ENCODE measurements at regions not wholly inside any gene's neighbourhood (a gene's known extent, or its start where the extent isn't known, plus 50 kb on each side); places are given as distances from the start of the nearest gene placed in this dataset.

- H3K4me3 Mint-ChIP-seq (ENCODE audit: low read depth) = no peak overlapping the region
- H3K27me3 Mint-ChIP-seq = no peaks in the 10 kb centered on the region
- no peaks in the 10 kb centered on the region for H3K36me3 Mint-ChIP-seq (ENCODE audit: insufficient read depth)
- no peaks in the 10 kb centered on the region for H3K4me1 Mint-ChIP-seq (ENCODE audit: low read depth)
- TF ChIP-seq CTCF (IDR thresholded peaks at IDR 0.05; ENCODE audit: unreplicated experiment) = no peak
- H3K27ac Mint-ChIP-seq = no peak overlapping the region
- DNase-seq (ENCODE audit: low spot score, unreplicated experiment) = no peak
- H3K9me3 Mint-ChIP-seq (ENCODE audit: low read depth) = peaks cover 7% of the 10 kb centered on the region
Measured at GRCh38 chr2:129239141-129239540, 740.3 kb upstream of the RAB6C start.

- TF ChIP-seq CTCF (IDR thresholded peaks at IDR 0.05; ENCODE audit: unreplicated experiment) = no peak
- no peak for DNase-seq (ENCODE audit: low spot score, unreplicated experiment)
- no peaks in the 10 kb centered on the region for H3K36me3 Mint-ChIP-seq (ENCODE audit: insufficient read depth)
- H3K9me3 Mint-ChIP-seq (ENCODE audit: low read depth) = peaks cover 7% of the 10 kb centered on the region
- no peak overlapping the region for H3K27ac Mint-ChIP-seq
- H3K4me1 Mint-ChIP-seq (ENCODE audit: low read depth) = no peaks in the 10 kb centered on the region
- H3K27me3 Mint-ChIP-seq = no peaks in the 10 kb centered on the region
- no peak overlapping the region for H3K4me3 Mint-ChIP-seq (ENCODE audit: low read depth)
Measured at GRCh38 chr2:129240061-129240460, 739.4 kb upstream of the RAB6C start.

GRCh38 chr2:129242269-129242668 is 737.2 kb upstream of the RAB6C start:
- no peak overlapping the region for H3K4me3 Mint-ChIP-seq (ENCODE audit: low read depth)

GRCh38 chr2:129247751-129248150 is 731.7 kb upstream of the RAB6C start:
- Mint-ChIP-seq H3K27me3 (peaks cover 7% of the 10 kb centered on the region), H3K36me3 (ENCODE audit: insufficient read depth) (peaks cover 2% of the 10 kb centered on the region), H3K9me3 (ENCODE audit: low read depth) (peaks cover 7% of the 10 kb centered on the region), H3K4me3 (ENCODE audit: low read depth) (no peak overlapping the region), H3K4me1 (ENCODE audit: low read depth) (peaks cover 2% of the 10 kb centered on the region), H3K27ac (no peak overlapping the region)
- no peak for DNase-seq (ENCODE audit: low spot score, unreplicated experiment)
- TF ChIP-seq CTCF (IDR thresholded peaks at IDR 0.05; ENCODE audit: unreplicated experiment) = no peak

More at GRCh38 chr2:129242269-129242668, 737.2 kb upstream of the RAB6C start:
- H3K27me3 Mint-ChIP-seq = no peaks in the 10 kb centered on the region
- no peak for TF ChIP-seq CTCF (IDR thresholded peaks at IDR 0.05; ENCODE audit: unreplicated experiment)
- DNase-seq (ENCODE audit: low spot score, unreplicated experiment) = no peak
- H3K27ac Mint-ChIP-seq = no peak overlapping the region
- no peaks in the 10 kb centered on the region for H3K4me1 Mint-ChIP-seq (ENCODE audit: low read depth)
- H3K9me3 Mint-ChIP-seq (ENCODE audit: low read depth) = peaks cover 7% of the 10 kb centered on the region
- H3K36me3 Mint-ChIP-seq (ENCODE audit: insufficient read depth) = peaks cover 2% of the 10 kb centered on the region

GRCh38 chr2:129248198-129248597 is 731.3 kb upstream of the RAB6C start:
- no peak for TF ChIP-seq CTCF (IDR thresholded peaks at IDR 0.05; ENCODE audit: unreplicated experiment)
- H3K4me3 Mint-ChIP-seq (ENCODE audit: low read depth) = no peak overlapping the region
- H3K27ac Mint-ChIP-seq = no peak overlapping the region
- DNase-seq (ENCODE audit: low spot score, unreplicated experiment) = no peak
- peaks cover 2% of the 10 kb centered on the region for H3K36me3 Mint-ChIP-seq (ENCODE audit: insufficient read depth)
- H3K9me3 Mint-ChIP-seq (ENCODE audit: low read depth) = peaks cover 7% of the 10 kb centered on the region
- H3K27me3 Mint-ChIP-seq = peaks cover 9% of the 10 kb centered on the region
- peaks cover 4% of the 10 kb centered on the region for H3K4me1 Mint-ChIP-seq (ENCODE audit: low read depth)
